Fibroblast of skin of abdomen (primary cell): ENCODE measurements at regions not wholly inside any gene's neighbourhood (a gene's known extent, or its start where the extent isn't known, plus 50 kb on each side); places are given as distances from the start of the nearest gene placed in this dataset.
A peak's percentile ranks its signal among the peaks of the same experiment; 100 is the strongest.
"Not testable (repeated sequence)": the region's sequence is repeated elsewhere in the genome, so short reads cannot be mapped to it uniquely, and the experiment has no call there.

Source experiments
- DNase-seq: peaks from one replicate; pipeline ENCODE4 v3.0.0-alpha.2; 2013

GRCh38 chr2:7430869-7431641 lies 513.8 kb downstream of the RNF144A start:
- no peak for DNase-seq

GRCh38 chr2:7432436-7432835 lies 515.2 kb downstream of the RNF144A start:
- DNase-seq, result peak; percentile 39

GRCh38 chr2:7436096-7436906 lies 519.1 kb downstream of the RNF144A start:
- DNase-seq, result no peak

DNA sequence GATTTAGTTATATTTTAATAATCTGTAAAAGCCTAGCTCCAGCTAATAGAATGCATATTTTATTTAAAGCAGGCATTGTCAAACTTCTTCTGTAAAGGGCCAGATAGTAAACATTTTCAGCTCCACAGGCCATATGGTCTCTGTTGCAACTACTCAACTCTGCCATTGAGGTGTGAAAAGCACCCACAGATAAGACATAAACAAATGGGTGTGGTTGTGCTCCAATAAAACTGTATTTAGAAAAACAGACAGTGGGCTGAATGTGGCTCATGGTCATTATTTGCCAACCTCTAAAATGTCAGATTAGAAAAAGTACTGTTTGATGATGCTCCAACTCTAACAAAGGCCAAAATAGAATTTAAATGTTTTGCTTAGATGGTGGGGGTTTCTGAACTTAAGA lies 519.9 kb downstream of the RNF144A start:
- no peak for DNase-seq

DNA sequence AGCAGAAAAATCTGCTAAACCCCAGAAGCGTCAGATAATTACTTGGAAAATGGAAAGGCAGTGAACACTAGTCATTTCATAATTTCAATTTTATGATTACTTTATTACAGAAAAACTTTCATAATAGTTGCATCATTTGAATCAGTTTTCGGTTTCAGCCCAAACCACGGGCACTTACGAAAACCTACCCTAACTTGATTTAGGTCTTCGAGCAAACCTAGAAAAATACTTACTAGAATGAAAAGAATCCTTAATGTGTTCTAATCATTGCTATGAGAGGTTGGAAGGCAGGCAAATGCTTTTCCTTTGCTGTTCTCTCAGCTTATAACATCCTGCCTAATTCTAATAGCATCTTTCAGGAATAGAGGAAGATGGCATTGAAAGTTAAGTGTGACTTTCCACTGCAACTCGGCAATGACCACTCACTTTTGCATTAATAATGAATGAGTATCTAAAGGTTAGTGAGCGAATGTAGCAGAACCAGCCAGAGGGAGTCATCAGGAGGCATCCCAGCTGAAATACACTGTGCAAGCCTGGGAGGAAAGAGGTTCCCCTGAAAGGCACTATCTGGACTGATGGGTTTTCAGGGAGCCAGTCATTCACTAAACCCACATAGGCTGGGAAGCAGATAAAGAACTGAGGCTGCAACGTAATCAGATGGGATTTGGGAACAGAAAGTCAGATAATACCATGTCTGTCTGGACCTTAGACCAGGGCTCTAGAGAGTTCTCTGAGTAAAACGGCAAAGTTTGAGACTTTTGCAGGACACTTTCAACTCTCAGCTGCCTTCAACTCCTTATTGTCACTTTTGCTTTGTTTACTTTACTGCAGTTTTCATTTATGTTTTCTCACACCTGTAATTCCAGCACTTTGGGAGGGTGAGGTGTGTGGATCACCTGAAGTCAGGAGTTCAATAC lies 520.8 kb downstream of the RNF144A start:
- DNase-seq, result no peak

GRCh38 chr2:7438855-7439254 lies 521.6 kb downstream of the RNF144A start:
- no peak for DNase-seq

DNA sequence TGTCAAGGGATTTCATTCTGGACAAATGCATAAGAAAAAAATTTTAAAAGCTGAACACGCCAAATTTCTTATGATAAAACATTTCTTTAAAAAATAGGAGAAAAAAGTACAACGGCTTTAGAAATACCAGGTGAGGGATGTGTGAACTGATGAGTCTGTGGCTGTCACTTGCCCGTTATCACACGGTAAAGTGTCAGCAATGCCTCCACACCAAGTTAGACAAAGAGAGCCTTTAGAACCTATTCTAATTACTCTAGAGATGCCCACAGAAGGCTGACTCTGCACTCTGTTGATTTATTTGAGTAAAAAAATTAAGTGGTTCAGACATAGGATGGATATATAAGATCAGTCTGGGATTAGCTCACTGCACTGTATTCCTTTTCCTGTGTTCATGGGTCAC lies 523.8 kb downstream of the RNF144A start:
- no peak for DNase-seq

- DNase-seq, result not testable (repeated sequence)
Measured at GRCh38 chr2:7441841-7442240, 524.6 kb downstream of the RNF144A start.

- DNase-seq, result peak; percentile 54
Measured at GRCh38 chr2:7444626-7445025, 527.4 kb downstream of the RNF144A start.

- no peak for DNase-seq
Measured at GRCh38 chr2:7448578-7449264, 531.5 kb downstream of the RNF144A start.

DNA sequence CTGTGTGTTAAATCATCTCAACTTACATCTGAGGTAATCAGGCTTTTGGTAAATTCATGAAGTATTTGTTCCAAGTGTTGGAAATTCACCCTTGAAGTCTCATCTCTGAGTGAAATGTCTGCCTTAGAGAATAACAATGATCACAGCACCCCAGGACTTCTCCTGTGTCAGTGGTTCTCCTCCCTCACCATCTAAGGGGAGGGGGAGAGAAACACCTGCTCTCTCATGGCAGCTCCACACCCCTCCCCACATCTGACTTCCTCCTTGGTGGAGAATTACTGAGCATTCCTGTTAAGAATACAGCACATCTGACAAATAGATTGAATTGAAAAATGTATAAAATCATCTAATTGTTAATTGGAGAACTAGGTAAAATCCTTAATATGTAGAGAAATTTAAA lies 532.1 kb downstream of the RNF144A start:
- no peak for DNase-seq

DNA sequence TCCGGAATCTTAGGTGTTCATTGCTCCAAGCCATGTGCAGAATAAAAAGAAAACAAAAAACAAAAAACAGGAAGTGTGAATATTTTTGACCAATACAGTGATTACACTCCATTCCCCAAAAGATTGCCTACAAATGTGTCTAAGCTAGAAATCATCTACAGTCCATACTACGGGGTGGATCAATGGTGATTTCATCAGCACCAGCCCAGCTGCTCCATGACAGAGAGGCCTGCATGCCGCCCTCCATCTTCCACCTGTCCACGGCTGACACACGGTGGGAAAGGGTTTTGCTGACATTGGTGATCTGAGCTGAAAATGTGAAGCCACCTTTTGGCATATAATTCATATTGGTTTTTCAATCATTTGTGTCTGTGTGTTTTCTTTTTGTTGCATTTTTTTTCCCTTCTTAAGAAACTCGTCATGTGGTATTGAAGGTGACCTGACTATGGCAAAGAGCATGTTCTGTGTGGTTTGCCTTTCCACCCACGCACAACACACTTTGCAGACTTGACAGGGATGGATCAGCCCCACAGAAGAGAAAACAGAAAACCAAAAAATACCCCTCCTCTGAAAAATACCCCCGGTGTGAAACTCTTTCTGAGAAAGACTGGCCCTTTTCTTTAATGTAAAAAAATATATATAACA lies 533.1 kb downstream of the RNF144A start:
- no peak for DNase-seq

- no peak for DNase-seq
Measured at GRCh38 chr2:7450833-7451190, 533.6 kb downstream of the RNF144A start.

GRCh38 chr2:7452110-7452876 lies 535.1 kb downstream of the RNF144A start:
- DNase-seq, result no peak

- no peak for DNase-seq
Measured at GRCh38 chr2:7454592-7454991, 537.4 kb downstream of the RNF144A start.

GRCh38 chr2:7456762-7457161 lies 539.5 kb downstream of the RNF144A start:
- DNase-seq, result no peak

- peak; percentile 9 for DNase-seq
Measured at GRCh38 chr2:7458066-7458465, 540.9 kb downstream of the RNF144A start.

DNA sequence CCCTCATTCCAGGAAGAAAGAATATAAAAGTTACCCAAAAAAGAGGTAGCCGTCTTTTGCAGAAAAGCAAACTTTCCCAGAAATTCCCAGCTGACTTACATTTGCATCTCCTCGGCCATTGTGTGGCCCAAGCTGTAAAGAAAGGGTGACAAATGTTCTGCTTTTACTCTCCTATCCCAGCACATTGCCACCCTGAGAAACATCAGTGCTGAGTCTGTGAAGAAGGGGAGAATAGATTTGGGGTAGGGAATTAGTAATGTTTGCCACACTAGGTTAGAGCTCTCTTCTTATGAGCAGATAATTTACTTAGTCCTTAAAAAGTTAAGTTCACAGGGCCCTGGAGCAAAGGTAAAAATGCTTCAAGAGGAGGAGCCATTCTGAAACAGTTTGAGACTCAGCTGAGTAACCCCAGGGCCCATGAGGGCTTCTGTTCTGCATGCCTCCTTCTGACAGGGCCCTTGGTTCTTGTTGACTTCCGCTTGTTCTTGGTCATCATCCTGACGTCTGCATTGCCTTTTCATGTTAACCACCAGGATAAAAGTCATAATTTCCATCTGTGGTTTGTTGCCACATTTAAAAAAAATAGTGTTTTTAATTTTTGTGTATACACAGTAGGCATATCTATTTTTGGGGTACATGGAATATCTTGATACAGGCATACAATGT lies 550.7 kb downstream of the RNF144A start:
- no peak for DNase-seq

GRCh38 chr2:7468448-7468828 lies 551.2 kb downstream of the RNF144A start:
- DNase-seq, result no peak

DNA sequence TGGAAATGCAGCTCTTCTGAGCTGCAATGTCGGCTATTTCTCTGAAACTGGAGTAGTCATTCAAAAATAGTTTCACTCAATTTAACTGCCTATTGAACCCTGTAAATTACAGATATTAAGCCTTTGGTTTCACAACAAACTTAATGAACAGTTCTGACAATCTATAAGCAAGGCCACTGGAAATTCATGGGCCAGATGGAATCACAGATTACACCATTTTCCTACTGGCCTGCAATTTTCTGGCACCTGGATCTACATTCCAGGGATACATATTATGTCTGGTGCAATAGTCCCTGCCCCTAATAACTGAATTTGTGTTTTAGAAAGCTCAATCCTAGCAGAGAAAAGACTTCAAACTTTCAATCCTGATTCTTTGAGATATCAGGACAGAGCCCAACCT lies 551.7 kb downstream of the RNF144A start:
- peak; percentile 61 for DNase-seq
